Endothelial cell of umbilical vein (primary cell): ENCODE measurements at regions not wholly inside any gene's neighbourhood (a gene's known extent, or its start where the extent isn't known, plus 50 kb on each side); places are given as distances from the start of the nearest gene placed in this dataset.

Source experiments
- EZH2 ChIP-seq: IDR thresholded peaks from 2 replicates; pipeline ENCODE4 v1.6.1; 2012; ENCODE audit warnings: borderline replicate concordance, low read depth, mild to moderate bottlenecking, moderate library complexity, low read length, inconsistent platforms; ENCODE audit not compliant: severe bottlenecking
- POLR2AphosphoS5 ChIP-seq: IDR thresholded peaks from 2 replicates; pipeline ENCODE4 v1.6.1; 2012; ENCODE audit warnings: low read depth, mild to moderate bottlenecking, control low read depth, low read length, moderate library complexity; ENCODE audit not compliant: insufficient read depth
- TF ChIP-seq, protein P1 (sequence below), 2 donors: IDR thresholded peaks; 1 replicate in 1 of 2; 2 replicates in 1 of 2; pipeline ENCODE4 v1.5.1; 2011; ENCODE audit warnings: low read length in 2 of 2, mild to moderate bottlenecking in 2 of 2, moderate library complexity in 2 of 2, control low read depth in 1 of 2, inconsistent platforms in 1 of 2, low read depth in 1 of 2; ENCODE audit not compliant: insufficient read depth in 1 of 2; ENCODE audit errors: extremely low read depth in 1 of 2
- TF ChIP-seq, protein P2 (sequence below): IDR thresholded peaks from 2 replicates; pipeline ENCODE4 v1.6.1; 2011; ENCODE audit not compliant: insufficient read depth, insufficient read length

DNA sequence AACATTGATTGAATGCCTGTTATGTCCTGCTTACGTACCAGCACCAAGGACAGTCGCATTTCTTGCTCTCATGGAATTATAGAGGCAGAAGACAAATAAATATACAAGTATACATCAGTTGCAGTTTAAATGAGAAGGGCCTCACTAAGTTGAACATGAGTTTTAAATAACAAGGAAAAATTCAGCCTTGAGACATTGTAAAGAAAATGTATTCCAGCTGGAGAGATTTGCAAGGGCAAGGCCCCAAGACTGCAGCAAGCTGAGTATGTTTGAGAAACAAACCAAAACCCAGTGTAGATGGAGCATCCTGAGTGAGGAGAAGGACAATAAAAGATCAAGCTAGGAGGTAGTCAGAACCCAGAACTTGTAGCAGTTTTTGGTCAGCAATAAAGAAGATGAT is 123.2 kb upstream of the BMP5 start:
- TF ChIP-seq, protein P1, sequence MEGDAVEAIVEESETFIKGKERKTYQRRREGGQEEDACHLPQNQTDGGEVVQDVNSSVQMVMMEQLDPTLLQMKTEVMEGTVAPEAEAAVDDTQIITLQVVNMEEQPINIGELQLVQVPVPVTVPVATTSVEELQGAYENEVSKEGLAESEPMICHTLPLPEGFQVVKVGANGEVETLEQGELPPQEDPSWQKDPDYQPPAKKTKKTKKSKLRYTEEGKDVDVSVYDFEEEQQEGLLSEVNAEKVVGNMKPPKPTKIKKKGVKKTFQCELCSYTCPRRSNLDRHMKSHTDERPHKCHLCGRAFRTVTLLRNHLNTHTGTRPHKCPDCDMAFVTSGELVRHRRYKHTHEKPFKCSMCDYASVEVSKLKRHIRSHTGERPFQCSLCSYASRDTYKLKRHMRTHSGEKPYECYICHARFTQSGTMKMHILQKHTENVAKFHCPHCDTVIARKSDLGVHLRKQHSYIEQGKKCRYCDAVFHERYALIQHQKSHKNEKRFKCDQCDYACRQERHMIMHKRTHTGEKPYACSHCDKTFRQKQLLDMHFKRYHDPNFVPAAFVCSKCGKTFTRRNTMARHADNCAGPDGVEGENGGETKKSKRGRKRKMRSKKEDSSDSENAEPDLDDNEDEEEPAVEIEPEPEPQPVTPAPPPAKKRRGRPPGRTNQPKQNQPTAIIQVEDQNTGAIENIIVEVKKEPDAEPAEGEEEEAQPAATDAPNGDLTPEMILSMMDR (IDR thresholded peaks at IDR 0.05; ENCODE audit: extremely low read depth in 1 of 2, insufficient read depth in 1 of 2, low read depth in 1 of 2, low read length in 2 of 2), result no peak
- no peak for TF ChIP-seq POLR2AphosphoS5
- TF ChIP-seq, protein P2, sequence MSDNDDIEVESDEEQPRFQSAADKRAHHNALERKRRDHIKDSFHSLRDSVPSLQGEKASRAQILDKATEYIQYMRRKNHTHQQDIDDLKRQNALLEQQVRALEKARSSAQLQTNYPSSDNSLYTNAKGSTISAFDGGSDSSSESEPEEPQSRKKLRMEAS, result no peak
- no peak for TF ChIP-seq EZH2
